GM18519 (cell line): ENCODE measurements at regions not wholly inside any gene's neighbourhood (a gene's known extent, or its start where the extent isn't known, plus 50 kb on each side); places are given as distances from the start of the nearest gene placed in this dataset.

Source experiments
- ATAC-seq: cut with Tn5 transposase; IDR thresholded peaks from one replicate; pipeline ENCODE4 v1.9.1; 2021; ENCODE audit warnings: mild to moderate bottlenecking, moderate library complexity; ENCODE audit not compliant: unreplicated experiment, low FRiP score

- no peak for ATAC-seq
Observed at GRCh38 chr4:23279377-23279986, 586.7 kb downstream of the GBA3 start.

- no peak for ATAC-seq
Observed at GRCh38 chr4:23278845-23279244, 586.1 kb downstream of the GBA3 start.

GRCh38 chr4:23276076-23276475 is 583.3 kb downstream of the GBA3 start:
- no peak for ATAC-seq

- ATAC-seq = no peak
Observed at GRCh38 chr4:23269566-23269965, 576.8 kb downstream of the GBA3 start.

- ATAC-seq = no peak
Observed at GRCh38 chr4:23268072-23268771, 575.5 kb downstream of the GBA3 start.

GRCh38 chr4:23266401-23266800 is 573.7 kb downstream of the GBA3 start:
- ATAC-seq = no peak

- ATAC-seq = no peak
Observed at GRCh38 chr4:23260511-23260910, 567.8 kb downstream of the GBA3 start.

- no peak for ATAC-seq
Observed at GRCh38 chr4:23245203-23245832, 552.6 kb downstream of the GBA3 start.

- ATAC-seq = no peak
Observed at GRCh38 chr4:23242962-23243361, 550.2 kb downstream of the GBA3 start.

- ATAC-seq = no peak
Observed at GRCh38 chr4:23241408-23241807, 548.7 kb downstream of the GBA3 start.

GRCh38 chr4:23238848-23239247 is 546.1 kb downstream of the GBA3 start:
- no peak for ATAC-seq

- no peak for ATAC-seq
Observed at GRCh38 chr4:23237771-23238170, 545.0 kb downstream of the GBA3 start.

GRCh38 chr4:23235628-23236390 is 543.1 kb downstream of the GBA3 start:
- no peak for ATAC-seq

- ATAC-seq = no peak
Observed at GRCh38 chr4:23234716-23235115, 542.0 kb downstream of the GBA3 start.

GRCh38 chr4:23234018-23234417 is 541.3 kb downstream of the GBA3 start:
- no peak for ATAC-seq

- no peak for ATAC-seq
Observed at GRCh38 chr4:23233596-23233995, 540.9 kb downstream of the GBA3 start.

- ATAC-seq = no peak
Observed at GRCh38 chr4:23232987-23233386, 540.2 kb downstream of the GBA3 start.

GRCh38 chr4:23225564-23225963 is 532.8 kb downstream of the GBA3 start:
- no peak for ATAC-seq

- no peak for ATAC-seq
Observed at GRCh38 chr4:23224684-23225420, 532.1 kb downstream of the GBA3 start.

GRCh38 chr4:23220911-23221310 is 528.2 kb downstream of the GBA3 start:
- no peak for ATAC-seq
